GM10266 (cell line): ENCODE measurements at regions not wholly inside any gene's neighbourhood (a gene's known extent, or its start where the extent isn't known, plus 50 kb on each side); places are given as distances from the start of the nearest gene placed in this dataset.

ENCODE experiments used
- DNase-seq: peaks from one replicate; pipeline ENCODE4 v3.0.0; 2012; ENCODE audit errors: extremely low spot score
- TF ChIP-seq, protein P1 (sequence below): IDR thresholded peaks from 2 replicates; pipeline ENCODE4 v1.5.1; 2012; ENCODE audit warnings: mild to moderate bottlenecking, low read depth; ENCODE audit not compliant: control insufficient read depth, insufficient read depth; ENCODE audit errors: missing control alignments

DNA sequence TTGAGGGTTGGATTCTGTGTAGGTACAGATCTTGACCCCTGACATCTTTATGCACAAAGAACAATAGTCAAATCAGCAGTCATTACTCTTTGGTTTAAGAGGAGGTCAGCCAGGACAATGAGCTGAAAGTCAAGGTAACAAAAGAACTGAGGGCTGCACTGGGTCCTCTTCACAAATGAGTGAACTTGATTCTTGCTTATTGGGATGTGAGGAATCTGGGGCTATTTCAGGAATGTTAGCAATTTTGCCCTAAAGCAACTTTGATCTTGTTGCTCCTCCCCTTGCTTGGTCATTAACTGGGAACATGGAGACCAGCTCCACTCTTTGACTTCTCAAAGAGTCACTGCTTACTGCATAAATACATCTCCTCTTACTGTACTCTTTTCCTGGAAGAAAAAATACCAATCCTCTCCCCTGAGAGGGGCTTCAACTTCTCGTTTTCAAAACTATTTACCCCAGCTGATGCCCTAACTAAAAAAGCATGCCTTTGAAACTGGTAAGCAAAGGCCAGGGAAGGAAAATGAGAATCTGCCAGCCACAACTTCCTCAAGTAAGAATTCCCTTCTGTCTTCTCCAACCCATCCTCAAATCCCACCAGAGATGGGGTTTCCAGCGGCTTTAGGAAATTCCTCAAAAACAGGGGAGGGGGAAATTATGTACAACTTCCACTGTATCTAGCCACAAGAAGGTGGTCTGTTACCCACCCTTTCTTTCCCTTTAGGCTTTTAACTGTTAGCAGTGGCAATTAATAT, 368.3 kb downstream of the ENC1 start:
- no peak for DNase-seq
- TF ChIP-seq, protein P1, sequence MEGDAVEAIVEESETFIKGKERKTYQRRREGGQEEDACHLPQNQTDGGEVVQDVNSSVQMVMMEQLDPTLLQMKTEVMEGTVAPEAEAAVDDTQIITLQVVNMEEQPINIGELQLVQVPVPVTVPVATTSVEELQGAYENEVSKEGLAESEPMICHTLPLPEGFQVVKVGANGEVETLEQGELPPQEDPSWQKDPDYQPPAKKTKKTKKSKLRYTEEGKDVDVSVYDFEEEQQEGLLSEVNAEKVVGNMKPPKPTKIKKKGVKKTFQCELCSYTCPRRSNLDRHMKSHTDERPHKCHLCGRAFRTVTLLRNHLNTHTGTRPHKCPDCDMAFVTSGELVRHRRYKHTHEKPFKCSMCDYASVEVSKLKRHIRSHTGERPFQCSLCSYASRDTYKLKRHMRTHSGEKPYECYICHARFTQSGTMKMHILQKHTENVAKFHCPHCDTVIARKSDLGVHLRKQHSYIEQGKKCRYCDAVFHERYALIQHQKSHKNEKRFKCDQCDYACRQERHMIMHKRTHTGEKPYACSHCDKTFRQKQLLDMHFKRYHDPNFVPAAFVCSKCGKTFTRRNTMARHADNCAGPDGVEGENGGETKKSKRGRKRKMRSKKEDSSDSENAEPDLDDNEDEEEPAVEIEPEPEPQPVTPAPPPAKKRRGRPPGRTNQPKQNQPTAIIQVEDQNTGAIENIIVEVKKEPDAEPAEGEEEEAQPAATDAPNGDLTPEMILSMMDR, result no peak

DNA sequence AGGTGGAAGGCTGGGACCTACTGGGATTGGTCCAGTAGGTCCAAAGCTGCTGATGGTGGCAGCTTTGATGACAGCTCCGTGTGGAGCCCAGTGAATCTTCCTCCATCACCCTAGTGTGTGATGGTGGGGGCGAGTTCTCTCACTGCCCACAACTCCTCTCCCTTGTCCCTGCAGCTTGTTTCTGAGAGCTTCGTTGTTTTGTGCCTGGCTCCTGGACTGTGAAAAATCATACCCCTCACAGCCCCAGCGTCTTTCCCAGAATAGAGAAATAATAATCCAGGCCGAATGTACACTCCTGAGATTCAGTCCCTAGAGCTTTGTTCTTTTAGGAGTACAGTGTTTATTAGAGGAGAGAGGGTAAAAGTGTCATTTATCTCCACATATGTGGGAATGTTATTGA, 372.2 kb downstream of the ENC1 start:
- DNase-seq, result no peak
- TF ChIP-seq, protein P1, result no peak

DNA sequence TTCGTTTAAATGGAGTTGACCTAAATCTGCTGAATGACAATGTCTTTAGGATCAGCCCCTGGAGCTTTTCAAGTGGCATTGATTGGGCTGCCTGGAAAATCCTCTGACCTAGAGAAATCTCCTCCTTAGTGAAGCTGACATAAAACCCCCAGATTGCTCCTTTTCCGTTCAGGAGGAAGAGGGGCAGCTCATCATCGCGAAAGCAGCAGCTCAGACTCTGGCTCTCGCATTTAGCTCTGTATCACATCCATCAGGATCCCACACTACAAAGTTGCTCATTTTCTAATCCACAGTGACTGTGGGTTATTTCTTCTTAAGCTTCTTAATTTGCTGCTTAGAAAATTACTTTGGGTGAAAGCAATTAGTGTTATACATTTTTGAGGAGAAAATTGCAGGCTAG, 373.7 kb downstream of the ENC1 start:
- no peak for DNase-seq
- TF ChIP-seq, protein P1, result no peak

- TF ChIP-seq, protein P1, result no peak
- no peak for DNase-seq
These were observed 374.4 kb downstream of the ENC1 start for GRCh38 chr5:74266132-74266531.

GRCh38 chr5:74262544-74263207, 377.9 kb downstream of the ENC1 start:
- TF ChIP-seq, protein P1, result no peak
- no peak for DNase-seq

- no peak for DNase-seq
- TF ChIP-seq, protein P1, result no peak
These were observed 378.7 kb downstream of the ENC1 start for GRCh38 chr5:74261866-74262265.

GRCh38 chr5:74261421-74261820, 379.1 kb downstream of the ENC1 start:
- no peak for DNase-seq
- TF ChIP-seq, protein P1, result no peak
